ENCODE measurements at regions not wholly inside any gene's neighbourhood (a gene's known extent, or its start where the extent isn't known, plus 50 kb on each side); places are given as distances from the start of the nearest gene placed in this dataset.

DNA sequence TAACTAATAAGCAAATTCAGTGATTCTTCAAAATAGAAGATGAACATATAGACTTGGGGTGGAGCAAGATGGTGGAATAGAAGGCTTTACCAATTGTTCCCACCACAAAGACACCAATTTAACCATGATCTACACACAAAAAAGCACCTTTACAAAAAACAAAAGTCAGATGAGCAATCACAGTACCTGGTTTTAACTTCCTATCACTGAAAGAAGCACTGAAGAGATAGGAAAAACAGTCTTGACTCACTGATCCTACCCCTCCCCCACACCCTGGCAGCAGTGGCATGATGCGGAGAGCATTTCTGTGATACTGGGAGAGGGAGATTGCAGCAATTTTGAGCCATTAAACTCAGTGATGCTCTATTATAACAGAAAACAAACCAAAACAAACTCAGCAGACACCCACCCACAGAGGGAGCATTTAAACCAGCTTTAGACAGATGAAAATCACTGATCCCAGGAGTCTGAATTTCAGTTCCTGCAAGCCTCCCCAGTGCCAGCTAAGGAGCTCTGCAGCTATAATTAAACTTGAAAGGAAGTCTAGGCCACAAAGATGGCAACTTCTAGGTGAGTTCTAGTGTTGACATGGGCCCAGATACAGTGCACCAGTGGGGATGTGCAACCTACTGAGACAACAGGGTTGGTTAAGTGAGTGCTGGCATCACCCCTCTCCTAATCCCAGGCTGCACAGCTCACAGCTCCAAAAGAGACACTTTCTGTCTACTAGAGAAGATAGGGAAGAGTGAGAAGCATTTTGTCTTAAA, 161.8 kb upstream of the GRIA4 start:
- TF ChIP-seq SPI1 (IDR thresholded peaks at IDR 0.05; ENCODE audit: low read depth, low read length) (no peak), POU2F2 (IDR thresholded peaks at IDR 0.05; ENCODE audit: low read depth, low read length) (no peak), POLR2A (IDR thresholded peaks at IDR 0.05; ENCODE audit: low read depth, low read length) (no peak), POLR2AphosphoS5 (IDR thresholded peaks at IDR 0.05; ENCODE audit: low read depth, low read length) (no peak), PAX5 (IDR thresholded peaks at IDR 0.05; ENCODE audit: insufficient read depth, low read length, severe bottlenecking) (no peak), TAF1 (IDR thresholded peaks at IDR 0.05; ENCODE audit: low read depth, low read length) (no peak)
- FAIRE-seq (no peak), DNase-seq (ENCODE audit: insufficient read length, low spot score) (no peak)

DNA sequence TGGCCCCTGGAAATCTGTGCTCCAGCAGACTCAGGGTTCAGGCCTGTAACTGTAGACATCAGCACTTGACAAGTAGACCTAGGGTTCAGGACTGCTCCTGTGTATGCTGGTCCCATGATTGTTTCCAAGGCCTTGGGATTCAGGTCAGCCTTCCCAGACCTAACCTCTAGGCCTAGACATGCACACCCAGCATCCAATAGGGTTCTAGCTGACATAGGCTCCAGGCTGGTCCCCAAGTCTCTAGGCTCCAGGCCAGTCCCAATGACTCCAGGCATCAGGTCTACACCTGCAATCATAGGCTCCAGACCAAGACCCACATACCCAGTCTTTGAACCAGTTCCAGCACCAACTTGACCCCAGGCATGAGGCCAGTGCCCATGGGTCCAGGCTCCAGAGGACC, 166.2 kb upstream of the GRIA4 start:
- FAIRE-seq (no peak), DNase-seq (ENCODE audit: insufficient read length, low spot score) (no peak)
- TF ChIP-seq POU2F2 (IDR thresholded peaks at IDR 0.05; ENCODE audit: low read depth, low read length) (no peak), POLR2AphosphoS5 (IDR thresholded peaks at IDR 0.05; ENCODE audit: low read depth, low read length) (no peak), POLR2A (IDR thresholded peaks at IDR 0.05; ENCODE audit: low read depth, low read length) (no peak), PAX5 (IDR thresholded peaks at IDR 0.05; ENCODE audit: insufficient read depth, low read length, severe bottlenecking) (no peak), TAF1 (IDR thresholded peaks at IDR 0.05; ENCODE audit: low read depth, low read length) (no peak), SPI1 (IDR thresholded peaks at IDR 0.05; ENCODE audit: low read depth, low read length) (no peak)

GRCh38 chr11:105432241-105432995, 177.5 kb upstream of the GRIA4 start:
- FAIRE-seq = no peak
- TF ChIP-seq TAF1 (IDR thresholded peaks at IDR 0.05; ENCODE audit: low read depth, low read length) = no peak
- TF ChIP-seq PAX5 (IDR thresholded peaks at IDR 0.05; ENCODE audit: insufficient read depth, low read length, severe bottlenecking) = no peak

DNA sequence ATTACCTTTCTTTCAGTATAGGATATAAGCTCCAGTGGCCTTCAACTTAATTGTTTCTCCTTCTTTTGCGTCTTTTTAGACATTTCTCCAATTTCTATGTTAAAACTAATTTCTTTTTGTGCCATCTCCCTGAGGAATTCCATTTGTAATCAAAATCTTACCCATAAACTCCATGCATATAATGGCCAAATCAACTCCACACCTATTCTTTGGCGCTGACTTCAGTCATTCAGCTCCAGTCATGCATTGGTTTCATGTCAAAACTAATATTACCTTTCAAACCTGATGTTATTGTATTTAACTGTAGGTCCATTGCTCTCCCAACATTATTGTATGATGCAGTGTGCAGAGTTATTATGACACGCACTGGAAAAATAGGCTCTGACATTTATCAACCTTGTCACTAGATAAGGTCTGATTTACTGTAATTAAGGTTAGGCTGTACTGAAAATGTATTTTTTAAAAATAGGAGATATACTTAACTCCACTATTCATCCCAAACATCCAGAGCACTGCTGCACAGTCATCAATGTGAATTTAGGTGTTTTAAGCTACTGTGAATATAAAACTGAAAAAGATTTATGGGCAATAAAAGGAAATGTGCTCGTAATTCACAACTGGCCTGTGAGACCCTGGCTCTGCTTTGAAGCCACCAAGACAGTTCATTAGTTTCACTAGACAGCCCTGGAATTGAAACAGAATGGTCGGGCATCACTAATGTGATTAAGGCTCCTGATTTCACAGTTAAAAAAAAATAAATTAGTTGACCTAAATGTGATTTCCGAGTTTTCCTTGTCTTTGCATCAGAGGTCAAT, 180.6 kb upstream of the GRIA4 start:
- TF ChIP-seq TAF1 (IDR thresholded peaks at IDR 0.05; ENCODE audit: low read depth, low read length) (no peak), SPI1 (IDR thresholded peaks at IDR 0.05; ENCODE audit: low read depth, low read length) (no peak), PAX5 (IDR thresholded peaks at IDR 0.05; ENCODE audit: insufficient read depth, low read length, severe bottlenecking) (no peak), POU2F2 (IDR thresholded peaks at IDR 0.05; ENCODE audit: low read depth, low read length) (no peak), POLR2AphosphoS5 (IDR thresholded peaks at IDR 0.05; ENCODE audit: low read depth, low read length) (no peak), POLR2A (IDR thresholded peaks at IDR 0.05; ENCODE audit: low read depth, low read length) (no peak)
- FAIRE-seq (no peak), DNase-seq (ENCODE audit: insufficient read length, low spot score) (no peak)

More at GRCh38 chr11:105432241-105432995, 177.5 kb upstream of the GRIA4 start:
- no peak for DNase-seq (ENCODE audit: insufficient read length, low spot score)

- no peak for TF ChIP-seq POLR2A (IDR thresholded peaks at IDR 0.05; ENCODE audit: low read depth, low read length)
- no peak for TF ChIP-seq POLR2AphosphoS5 (IDR thresholded peaks at IDR 0.05; ENCODE audit: low read depth, low read length)
- TF ChIP-seq TAF1 (IDR thresholded peaks at IDR 0.05; ENCODE audit: low read depth, low read length) = no peak
- TF ChIP-seq POU2F2 (IDR thresholded peaks at IDR 0.05; ENCODE audit: low read depth, low read length) = no peak
- no peak for TF ChIP-seq PAX5 (IDR thresholded peaks at IDR 0.05; ENCODE audit: insufficient read depth, low read length, severe bottlenecking)
- TF ChIP-seq SPI1 (IDR thresholded peaks at IDR 0.05; ENCODE audit: low read depth, low read length) = no peak
- FAIRE-seq (no peak), DNase-seq (ENCODE audit: insufficient read length, low spot score) (no peak)
These were observed 202.8 kb upstream of the GRIA4 start for GRCh38 chr11:105407101-105407500.

GRCh38 chr11:105401269-105401809, 208.5 kb upstream of the GRIA4 start:
- no peak for FAIRE-seq
- no peak for DNase-seq (ENCODE audit: insufficient read length, low spot score)
- no peak for TF ChIP-seq POU2F2 (IDR thresholded peaks at IDR 0.05; ENCODE audit: low read depth, low read length)
- TF ChIP-seq POLR2A (IDR thresholded peaks at IDR 0.05; ENCODE audit: low read depth, low read length) = no peak
- no peak for TF ChIP-seq TAF1 (IDR thresholded peaks at IDR 0.05; ENCODE audit: low read depth, low read length)
- TF ChIP-seq POLR2AphosphoS5 (IDR thresholded peaks at IDR 0.05; ENCODE audit: low read depth, low read length) = no peak
- no peak for TF ChIP-seq PAX5 (IDR thresholded peaks at IDR 0.05; ENCODE audit: insufficient read depth, low read length, severe bottlenecking)
- no peak for TF ChIP-seq SPI1 (IDR thresholded peaks at IDR 0.05; ENCODE audit: low read depth, low read length)

GRCh38 chr11:105399511-105399910, 210.4 kb upstream of the GRIA4 start:
- TF ChIP-seq POLR2AphosphoS5 (IDR thresholded peaks at IDR 0.05; ENCODE audit: low read depth, low read length) (no peak), SPI1 (IDR thresholded peaks at IDR 0.05; ENCODE audit: low read depth, low read length) (no peak), PAX5 (IDR thresholded peaks at IDR 0.05; ENCODE audit: insufficient read depth, low read length, severe bottlenecking) (no peak), TAF1 (IDR thresholded peaks at IDR 0.05; ENCODE audit: low read depth, low read length) (no peak), POLR2A (IDR thresholded peaks at IDR 0.05; ENCODE audit: low read depth, low read length) (no peak), POU2F2 (IDR thresholded peaks at IDR 0.05; ENCODE audit: low read depth, low read length) (no peak)
- DNase-seq (ENCODE audit: insufficient read length, low spot score) (no peak), FAIRE-seq (no peak)

DNA sequence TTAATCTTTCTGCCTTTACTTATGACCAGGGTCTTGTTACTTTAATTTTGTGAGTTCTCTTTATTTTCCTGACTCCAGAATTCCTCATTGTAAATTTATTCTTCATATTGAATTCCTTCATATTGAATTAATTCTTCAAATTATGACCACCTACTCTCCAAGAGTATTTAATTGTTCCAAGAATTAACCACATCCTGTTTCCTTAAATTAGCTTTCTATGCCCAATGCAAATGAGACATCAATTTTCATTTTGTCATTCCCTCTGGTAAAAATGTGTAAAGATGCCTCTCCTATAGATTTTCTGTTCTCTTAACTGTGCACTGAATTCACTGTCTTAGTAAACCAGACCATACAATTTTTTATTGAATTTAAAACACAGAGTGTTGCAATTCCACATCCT, 211.2 kb upstream of the GRIA4 start:
- TF ChIP-seq PAX5 (IDR thresholded peaks at IDR 0.05; ENCODE audit: insufficient read depth, low read length, severe bottlenecking) = no peak
- no peak for TF ChIP-seq POU2F2 (IDR thresholded peaks at IDR 0.05; ENCODE audit: low read depth, low read length)
- TF ChIP-seq TAF1 (IDR thresholded peaks at IDR 0.05; ENCODE audit: low read depth, low read length) = no peak
- no peak for TF ChIP-seq POLR2AphosphoS5 (IDR thresholded peaks at IDR 0.05; ENCODE audit: low read depth, low read length)
- TF ChIP-seq SPI1 (IDR thresholded peaks at IDR 0.05; ENCODE audit: low read depth, low read length) = no peak
- no peak for TF ChIP-seq POLR2A (IDR thresholded peaks at IDR 0.05; ENCODE audit: low read depth, low read length)
- FAIRE-seq (no peak), DNase-seq (ENCODE audit: insufficient read length, low spot score) (no peak)
